Heart left ventricle (tissue), 16 donors: ENCODE measurements at regions not wholly inside any gene's neighbourhood (a gene's known extent, or its start where the extent isn't known, plus 50 kb on each side); places are given as distances from the start of the nearest gene placed in this dataset.

Experiments
- ATAC-seq, 4 donors: fragments of 200-7000 bp; cut with Tn5 transposase; one replicate each; pipeline ENCODE4 v1.9.1; 2020 to 2022; ENCODE audit warnings: moderate library complexity in 4 of 4, mild to moderate bottlenecking in 3 of 4, moderate number of reproducible peaks in 1 of 4
- DNase-seq, 5 donors: peaks; one replicate each; pipeline ENCODE4 v3.0.0-alpha.2; 2020
- H3K27ac ChIP-seq, 12 donors: fragments of 200-600 bp; sonication (generic) in 4 of 12; one replicate each; pipeline versions ENCODE4 v1.5.0 to v1.8.0; 2016 to 2022; ENCODE audit warnings: mild to moderate bottlenecking in 2 of 12
- H3K27me3 ChIP-seq, 9 donors: fragments of 200-600 bp; sonication (generic) in 2 of 9; one replicate each; pipeline versions ENCODE4 v1.5.1 to v1.8.0; 2016 to 2022; ENCODE audit warnings: mild to moderate bottlenecking in 3 of 9
- H3K36me3 ChIP-seq, 9 donors: fragments of 200-600 bp; sonication (generic) in 2 of 9; one replicate each; pipeline versions ENCODE4 v1.5.0 to v1.8.0; 2018 to 2022; ENCODE audit warnings: mild to moderate bottlenecking in 2 of 9
- H3K4me1 ChIP-seq, 12 donors: fragments of 200-600 bp; sonication (generic) in 4 of 12; one replicate each; pipeline versions ENCODE4 v1.5.0 to v1.8.0; 2016 to 2022; ENCODE audit warnings: mild to moderate bottlenecking in 3 of 12
- H3K4me3 ChIP-seq, 12 donors: fragments of 200-600 bp; sonication (generic) in 4 of 12; one replicate each; pipeline versions ENCODE4 v1.5.0 to v1.8.0; 2017 to 2022; ENCODE audit warnings: mild to moderate bottlenecking in 9 of 12, moderate library complexity in 4 of 12
- H3K9me3 ChIP-seq, 12 donors: fragments of 200-600 bp; sonication (generic) in 4 of 12; one replicate each; pipeline versions ENCODE4 v1.5.0 to v1.8.0; 2016 to 2022; ENCODE audit warnings: mild to moderate bottlenecking in 1 of 12
- CTCF ChIP-seq, 12 donors: fragments of 200-600 bp; sonication (generic) in 4 of 12; IDR thresholded peaks; one replicate each; pipeline versions ENCODE4 v1.5.0 to v1.8.0; 2018 to 2022; ENCODE audit warnings: antibody characterized with exemption in 12 of 12, mild to moderate bottlenecking in 5 of 12
- POLR2A ChIP-seq, 2 donors: fragments of 450-650 bp; IDR thresholded peaks; one replicate each; pipeline ENCODE4 v1.6.1; 2017; ENCODE audit warnings: antibody characterized with exemption in 2 of 2, mild to moderate bottlenecking in 2 of 2, moderate library complexity in 2 of 2
- WGBS, 4 donors: extraction: QIAGEN DNeasy Blood & Tissue Kit in 2 of 4; methylation state at CpG; one replicate each; pipeline versions ENCODE4 v1.1.5 to v1.1.7; 2013 to 2018; 5-methylcytosine and 5-hydroxymethylcytosine counted together
- intact Hi-C, 10 donors: fragments of 100-400 bp; cut with DNase I; formaldehyde crosslinking; loops; one replicate each; pipeline versions ENCODE4 v1.11.1 to v1.14.2; 2022
- donor health status: ischemic (EF 13 %, LVEDD 7.1; RV severe dilation, severe dysfunction).
- donor health status: healthy with polysubstance abuse.
- donor health status: DM: no; HTN: yes; CAD: no.
- donor health status: DM: no; HTN: no; CAD: no.
- donor health status: ischemic (EF 25% LVEDD 6.9; RV normal size, moderate dysfunction).
- donor health status: ischemic (EF 25% LVEDD 5.7; RV mildly dilated, moderate dysfunction).
- donor health status: healthy.
- donor health status: DM: yes; HTN: yes; CAD: no.
- donor health status: ischemic (EF 35%, LVEDD 5.7; RV mildly dilated, moderate dysfunction).
- donor health status: nonischemic (EF 11% LVEDD 7.7; RV severe dilation, severe dysfunction).
- donor health status: DM: yes; HTN: yes; CAD: no.
- donor health status: PGD.
- donor health status: ischemic (EF 29% LVEDD 5.4; RV normal size, mild dysfunction).
- donor health status: nonischemic (EF 23%, LVEDD 6.1; RV moderate dilation, normal function).

- H3K27ac ChIP-seq: no peak overlapping the region
- H3K27me3 ChIP-seq: no peaks in the 10 kb centered on the region
- ATAC-seq: no peak
- 74 to 82% (median 79%) methylated on average over 1 of the region's 1 CpG for WGBS, 4 donors
- TF ChIP-seq CTCF (IDR thresholded peaks at IDR 0.05) (no peak), POLR2A (IDR thresholded peaks at IDR 0.05) (no peak)
- no peak for DNase-seq
- H3K36me3 ChIP-seq: no peaks in the 10 kb centered on the region
- peaks cover 0 to 4% (median 0%) of the 10 kb centered on the region in 12 donors for H3K4me1 ChIP-seq
- H3K4me3 ChIP-seq: no peak overlapping the region
- intact Hi-C loops: no loop called here
- peaks cover 0 to 12% (median 0%) of the 10 kb centered on the region in 12 donors for H3K9me3 ChIP-seq
Measured at GRCh38 chr5:120239086-120239485, 225.0 kb upstream of the PRR16 start.

- TF ChIP-seq POLR2A (IDR thresholded peaks at IDR 0.05): no peak
- TF ChIP-seq CTCF (IDR thresholded peaks at IDR 0.05): no peak
- Histone ChIP-seq H3K27ac (no peak overlapping the region), H3K9me3 (peaks cover 0 to 5% (median 0%) of the 10 kb centered on the region in 12 donors), H3K4me3 (no peak overlapping the region), H3K36me3 (no peaks in the 10 kb centered on the region), H3K4me1 (peaks cover 0 to 4% (median 0%) of the 10 kb centered on the region in 12 donors), H3K27me3 (no peaks in the 10 kb centered on the region)
- ATAC-seq (no peak), DNase-seq (no peak)
- intact Hi-C loops: no loop called here
Measured at GRCh38 chr5:120240706-120241105, 223.4 kb upstream of the PRR16 start.

GRCh38 chr5:120241400-120241799 is 222.7 kb upstream of the PRR16 start:
- H3K4me3 ChIP-seq: no peak overlapping the region
- H3K27me3 ChIP-seq: no peaks in the 10 kb centered on the region
- H3K4me1 ChIP-seq: peaks cover 0 to 4% (median 0%) of the 10 kb centered on the region in 12 donors
- 16 to 33% (median 22%) methylated on average over 1 of the region's 1 CpG for WGBS, 4 donors
- intact Hi-C loops: no loop called here
- DNase-seq (no peak), ATAC-seq (no peak)
- no peaks in the 10 kb centered on the region for H3K36me3 ChIP-seq
- no peaks in the 10 kb centered on the region for H3K9me3 ChIP-seq
- H3K27ac ChIP-seq: no peak overlapping the region
- no peak for TF ChIP-seq POLR2A (IDR thresholded peaks at IDR 0.05)
- TF ChIP-seq CTCF (IDR thresholded peaks at IDR 0.05): no peak

- intact Hi-C loops: no loop called here
- no peaks in the 10 kb centered on the region for H3K36me3 ChIP-seq
- H3K4me1 ChIP-seq: no peaks in the 10 kb centered on the region
- no peak for TF ChIP-seq POLR2A (IDR thresholded peaks at IDR 0.05)
- no peak for TF ChIP-seq CTCF (IDR thresholded peaks at IDR 0.05)
- no peak overlapping the region for H3K4me3 ChIP-seq
- no peaks in the 10 kb centered on the region for H3K27me3 ChIP-seq
- 43 to 58% (median 51%) methylated on average over 3 of the region's 3 CpGs for WGBS, 4 donors
- H3K27ac ChIP-seq: no peak overlapping the region
- DNase-seq (no peak), ATAC-seq (no peak)
- no peaks in the 10 kb centered on the region for H3K9me3 ChIP-seq
Measured at GRCh38 chr5:120251898-120252297, 212.2 kb upstream of the PRR16 start.
